ENCODE measurements at regions not wholly inside any gene's neighbourhood (a gene's known extent, or its start where the extent isn't known, plus 50 kb on each side); places are given as distances from the start of the nearest gene placed in this dataset.

DNA sequence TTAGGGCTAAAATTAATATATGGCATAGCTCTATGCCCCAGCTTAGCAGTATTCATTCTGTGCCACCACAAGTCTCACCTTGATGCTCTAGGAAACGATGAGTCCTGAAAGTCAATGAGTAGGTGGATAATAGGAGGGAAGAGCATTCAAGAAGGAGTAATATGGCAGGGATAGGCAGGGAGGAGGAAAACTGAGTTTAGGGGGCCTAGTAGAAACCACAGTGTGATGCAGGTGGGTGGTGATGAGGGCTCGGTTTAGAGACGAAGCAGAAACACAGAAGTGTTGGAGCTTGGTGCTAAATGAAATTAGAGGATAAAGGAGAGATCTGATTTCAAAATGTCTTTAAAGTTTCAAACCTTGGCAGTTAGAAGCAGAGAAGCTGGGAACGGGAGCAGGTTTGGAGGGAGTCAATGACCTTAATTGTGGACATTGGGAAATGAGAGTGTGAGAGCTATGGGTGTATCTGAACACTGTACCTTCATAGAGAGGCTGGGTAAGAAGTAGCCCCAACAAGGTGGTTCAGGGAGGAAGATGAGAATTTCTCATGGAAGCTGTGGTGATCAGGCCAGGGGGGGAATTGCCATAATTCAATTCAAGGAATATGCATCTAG lies 144.7 kb upstream of the CPSF6 start:
- no peak for DNase-seq (ENCODE audit: low spot score)
- Histone ChIP-seq H3K4me1 (ENCODE audit: control insufficient read depth in 1 of 2, low read depth in 2 of 2) (no peaks in the 10 kb centered on the region), H3K9me3 (no peaks in the 10 kb centered on the region), H3K27ac (no peak overlapping the region), H3K36me3 (no peaks in the 10 kb centered on the region), H3K27me3 (replicated peaks; ENCODE audit: insufficient read depth) (no peaks in the 10 kb centered on the region), H3K4me3 (no peak overlapping the region)
- no peak for TF ChIP-seq CTCF (IDR thresholded peaks at IDR 0.05)
- ATAC-seq (ENCODE audit: insufficient number of reproducible peaks, low FRiP score, low read depth) = no peak

- ATAC-seq (ENCODE audit: insufficient number of reproducible peaks, low FRiP score, low read depth) = no peak
- no peak for DNase-seq (ENCODE audit: low spot score)
- H3K27ac ChIP-seq = no peak overlapping the region
Measured at GRCh38 chr12:69095765-69096477, 143.4 kb upstream of the CPSF6 start.

DNA sequence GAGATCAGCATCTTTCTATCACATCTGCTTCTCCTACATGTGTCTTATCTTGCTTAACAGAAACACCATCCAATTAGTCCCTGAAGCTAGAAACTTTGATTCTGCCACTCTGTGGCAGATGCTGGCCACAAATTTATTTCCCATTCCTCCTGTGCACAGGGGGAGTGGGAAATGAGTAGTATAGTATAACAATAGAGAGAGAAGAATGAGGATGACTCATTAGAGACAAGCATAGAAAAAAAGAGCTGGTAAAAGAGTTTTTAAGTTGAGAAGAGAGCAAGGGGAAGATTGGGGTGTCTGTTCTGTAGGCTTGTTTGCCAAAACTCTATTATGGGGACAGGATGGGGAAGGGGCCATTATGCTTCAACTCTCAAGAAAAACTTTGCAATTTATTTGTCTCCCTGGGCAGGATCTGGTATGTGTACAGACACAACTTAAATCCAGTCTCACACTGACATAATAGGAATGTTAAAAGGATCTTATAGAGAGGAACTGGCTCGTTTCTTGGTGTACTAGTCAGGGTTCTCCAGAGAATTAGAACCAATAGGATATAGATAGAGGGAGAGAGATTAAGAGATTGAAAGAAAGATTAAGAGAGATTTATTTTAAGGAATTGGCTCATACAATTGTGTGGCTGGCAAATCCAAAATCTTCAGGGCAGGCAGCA lies 142.6 kb upstream of the CPSF6 start:
- Histone ChIP-seq H3K27me3 (replicated peaks; ENCODE audit: insufficient read depth) (no peaks in the 10 kb centered on the region), H3K4me1 (ENCODE audit: control insufficient read depth in 1 of 2, low read depth in 2 of 2) (peaks cover 0 to 5% of the 10 kb centered on the region in 2 donors), H3K9me3 (no peaks in the 10 kb centered on the region), H3K36me3 (no peaks in the 10 kb centered on the region), H3K27ac (no peak overlapping the region), H3K4me3 (no peak overlapping the region)
- ATAC-seq (ENCODE audit: insufficient number of reproducible peaks, low FRiP score, low read depth) (no peak), DNase-seq (ENCODE audit: low spot score) (no peak)
- no peak for TF ChIP-seq CTCF (IDR thresholded peaks at IDR 0.05)

More at GRCh38 chr12:69095765-69096477, 143.4 kb upstream of the CPSF6 start:
- H3K4me1 ChIP-seq (ENCODE audit: control insufficient read depth in 1 of 2, low read depth in 2 of 2) = no peaks in the 10 kb centered on the region
- no peak for TF ChIP-seq CTCF (IDR thresholded peaks at IDR 0.05)
- H3K4me3 ChIP-seq = no peak overlapping the region
- H3K9me3 ChIP-seq = no peaks in the 10 kb centered on the region
- H3K36me3 ChIP-seq = no peaks in the 10 kb centered on the region
- no peaks in the 10 kb centered on the region for H3K27me3 ChIP-seq (replicated peaks; ENCODE audit: insufficient read depth)

DNA sequence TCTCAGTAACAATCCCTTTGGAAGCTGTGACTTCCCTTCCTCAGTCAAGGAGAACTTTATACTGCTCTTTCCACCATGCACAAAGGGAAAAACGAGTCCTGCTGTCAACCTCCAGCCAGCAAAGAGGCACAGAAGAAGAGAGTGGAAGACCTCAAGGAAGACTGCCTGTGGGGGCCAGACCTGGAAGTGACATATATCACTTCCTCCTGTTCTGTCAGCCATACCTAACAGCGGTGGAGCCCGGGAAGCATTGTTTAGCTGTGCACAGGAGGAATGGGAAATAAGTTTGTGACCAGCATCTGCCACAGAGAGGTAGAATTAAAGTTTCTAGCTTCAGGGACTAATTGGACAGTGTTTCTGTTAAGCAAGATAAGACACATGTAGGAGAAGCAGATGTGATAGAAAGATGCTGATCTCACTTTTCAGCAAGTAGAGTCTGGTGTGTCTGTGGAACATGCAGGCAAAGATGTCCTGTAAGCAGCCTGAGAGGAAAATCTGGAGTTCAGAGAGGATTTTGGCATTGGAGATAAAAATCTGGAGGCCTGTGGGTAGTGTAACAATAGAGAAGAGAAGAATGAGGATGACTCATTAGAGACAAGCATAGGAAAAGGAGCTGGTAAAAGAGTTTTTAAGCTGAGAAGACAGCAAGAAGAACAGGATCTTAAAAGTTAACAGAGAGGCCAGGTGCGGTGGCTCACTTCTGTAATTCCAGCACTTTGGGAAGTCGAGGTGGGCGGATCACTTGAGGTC lies 141.6 kb upstream of the CPSF6 start:
- Histone ChIP-seq H3K9me3 (no peaks in the 10 kb centered on the region), H3K36me3 (no peaks in the 10 kb centered on the region), H3K27me3 (replicated peaks; ENCODE audit: insufficient read depth) (no peaks in the 10 kb centered on the region), H3K4me3 (no peak overlapping the region), H3K27ac (no peak overlapping the region), H3K4me1 (ENCODE audit: control insufficient read depth in 1 of 2, low read depth in 2 of 2) (peaks cover 0 to 6% of the 10 kb centered on the region in 2 donors)
- DNase-seq (ENCODE audit: low spot score) (no peak), ATAC-seq (ENCODE audit: insufficient number of reproducible peaks, low FRiP score, low read depth) (no peak)
- no peak for TF ChIP-seq CTCF (IDR thresholded peaks at IDR 0.05)
